ENCODE measurements at regions not wholly inside any gene's neighbourhood (a gene's known extent, or its start where the extent isn't known, plus 50 kb on each side); places are given as distances from the start of the nearest gene placed in this dataset.

GRCh38 chr7:155939350-155939749 is 127.1 kb upstream of the SHH start:
- no peak for TF ChIP-seq GABPA (IDR thresholded peaks at IDR 0.05; ENCODE audit: low read depth)
- TF ChIP-seq, protein P1, sequence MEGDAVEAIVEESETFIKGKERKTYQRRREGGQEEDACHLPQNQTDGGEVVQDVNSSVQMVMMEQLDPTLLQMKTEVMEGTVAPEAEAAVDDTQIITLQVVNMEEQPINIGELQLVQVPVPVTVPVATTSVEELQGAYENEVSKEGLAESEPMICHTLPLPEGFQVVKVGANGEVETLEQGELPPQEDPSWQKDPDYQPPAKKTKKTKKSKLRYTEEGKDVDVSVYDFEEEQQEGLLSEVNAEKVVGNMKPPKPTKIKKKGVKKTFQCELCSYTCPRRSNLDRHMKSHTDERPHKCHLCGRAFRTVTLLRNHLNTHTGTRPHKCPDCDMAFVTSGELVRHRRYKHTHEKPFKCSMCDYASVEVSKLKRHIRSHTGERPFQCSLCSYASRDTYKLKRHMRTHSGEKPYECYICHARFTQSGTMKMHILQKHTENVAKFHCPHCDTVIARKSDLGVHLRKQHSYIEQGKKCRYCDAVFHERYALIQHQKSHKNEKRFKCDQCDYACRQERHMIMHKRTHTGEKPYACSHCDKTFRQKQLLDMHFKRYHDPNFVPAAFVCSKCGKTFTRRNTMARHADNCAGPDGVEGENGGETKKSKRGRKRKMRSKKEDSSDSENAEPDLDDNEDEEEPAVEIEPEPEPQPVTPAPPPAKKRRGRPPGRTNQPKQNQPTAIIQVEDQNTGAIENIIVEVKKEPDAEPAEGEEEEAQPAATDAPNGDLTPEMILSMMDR (IDR thresholded peaks at IDR 0.05; ENCODE audit: insufficient read depth, low read length) = no peak
- TF ChIP-seq SPI1 (IDR thresholded peaks at IDR 0.05; ENCODE audit: borderline replicate concordance, low read depth) = no peak
- TF ChIP-seq, protein P2, sequence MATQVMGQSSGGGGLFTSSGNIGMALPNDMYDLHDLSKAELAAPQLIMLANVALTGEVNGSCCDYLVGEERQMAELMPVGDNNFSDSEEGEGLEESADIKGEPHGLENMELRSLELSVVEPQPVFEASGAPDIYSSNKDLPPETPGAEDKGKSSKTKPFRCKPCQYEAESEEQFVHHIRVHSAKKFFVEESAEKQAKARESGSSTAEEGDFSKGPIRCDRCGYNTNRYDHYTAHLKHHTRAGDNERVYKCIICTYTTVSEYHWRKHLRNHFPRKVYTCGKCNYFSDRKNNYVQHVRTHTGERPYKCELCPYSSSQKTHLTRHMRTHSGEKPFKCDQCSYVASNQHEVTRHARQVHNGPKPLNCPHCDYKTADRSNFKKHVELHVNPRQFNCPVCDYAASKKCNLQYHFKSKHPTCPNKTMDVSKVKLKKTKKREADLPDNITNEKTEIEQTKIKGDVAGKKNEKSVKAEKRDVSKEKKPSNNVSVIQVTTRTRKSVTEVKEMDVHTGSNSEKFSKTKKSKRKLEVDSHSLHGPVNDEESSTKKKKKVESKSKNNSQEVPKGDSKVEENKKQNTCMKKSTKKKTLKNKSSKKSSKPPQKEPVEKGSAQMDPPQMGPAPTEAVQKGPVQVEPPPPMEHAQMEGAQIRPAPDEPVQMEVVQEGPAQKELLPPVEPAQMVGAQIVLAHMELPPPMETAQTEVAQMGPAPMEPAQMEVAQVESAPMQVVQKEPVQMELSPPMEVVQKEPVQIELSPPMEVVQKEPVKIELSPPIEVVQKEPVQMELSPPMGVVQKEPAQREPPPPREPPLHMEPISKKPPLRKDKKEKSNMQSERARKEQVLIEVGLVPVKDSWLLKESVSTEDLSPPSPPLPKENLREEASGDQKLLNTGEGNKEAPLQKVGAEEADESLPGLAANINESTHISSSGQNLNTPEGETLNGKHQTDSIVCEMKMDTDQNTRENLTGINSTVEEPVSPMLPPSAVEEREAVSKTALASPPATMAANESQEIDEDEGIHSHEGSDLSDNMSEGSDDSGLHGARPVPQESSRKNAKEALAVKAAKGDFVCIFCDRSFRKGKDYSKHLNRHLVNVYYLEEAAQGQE (IDR thresholded peaks at IDR 0.05; ENCODE audit: insufficient replicate concordance, low read depth) = no peak
- no peak for TF ChIP-seq POLR2AphosphoS5 (IDR thresholded peaks at IDR 0.05; ENCODE audit: low read depth)
- no peak overlapping the region for H3K4me3 ChIP-seq (replicated peaks; ENCODE audit: insufficient read depth, low read length)
- no peaks in the 10 kb centered on the region for H3K27me3 ChIP-seq (ENCODE audit: insufficient read depth, poor library complexity, severe bottlenecking)
- no peak for DNase-seq (ENCODE audit: low read depth in 1 of 2, low spot score in 1 of 2)
- H3K27ac ChIP-seq (replicated peaks) = no peak overlapping the region

DNA sequence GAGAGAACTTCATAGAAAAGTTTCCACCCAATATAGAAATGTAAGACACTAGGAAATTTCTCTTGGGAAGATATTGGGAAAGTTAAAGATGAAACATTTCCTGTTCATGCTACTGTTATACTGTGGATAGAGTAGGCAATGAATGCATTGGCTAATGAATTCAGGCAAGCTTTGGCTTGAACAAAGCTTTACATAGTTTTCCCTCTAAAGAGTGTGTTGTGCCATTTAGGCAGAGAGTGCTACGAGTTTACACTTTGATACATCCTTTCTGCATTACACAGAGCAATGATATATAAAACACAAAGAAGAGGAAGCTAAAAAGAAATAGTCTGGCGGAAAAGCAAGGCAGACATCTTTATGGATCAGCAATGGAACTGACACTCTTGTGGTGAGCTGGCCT is 125.9 kb upstream of the SHH start:
- H3K27me3 ChIP-seq (ENCODE audit: insufficient read depth, poor library complexity, severe bottlenecking) = no peaks in the 10 kb centered on the region
- no peak for DNase-seq (ENCODE audit: low read depth in 1 of 2, low spot score in 1 of 2)
- no peak overlapping the region for H3K4me3 ChIP-seq (replicated peaks; ENCODE audit: insufficient read depth, low read length)
- TF ChIP-seq, protein P1 (IDR thresholded peaks at IDR 0.05; ENCODE audit: insufficient read depth, low read length) = no peak
- no peak for TF ChIP-seq SPI1 (IDR thresholded peaks at IDR 0.05; ENCODE audit: borderline replicate concordance, low read depth)
- TF ChIP-seq, protein P2 (IDR thresholded peaks at IDR 0.05; ENCODE audit: insufficient replicate concordance, low read depth) = no peak
- no peak for TF ChIP-seq GABPA (IDR thresholded peaks at IDR 0.05; ENCODE audit: low read depth)
- no peak for TF ChIP-seq POLR2AphosphoS5 (IDR thresholded peaks at IDR 0.05; ENCODE audit: low read depth)
- no peak overlapping the region for H3K27ac ChIP-seq (replicated peaks)

DNA sequence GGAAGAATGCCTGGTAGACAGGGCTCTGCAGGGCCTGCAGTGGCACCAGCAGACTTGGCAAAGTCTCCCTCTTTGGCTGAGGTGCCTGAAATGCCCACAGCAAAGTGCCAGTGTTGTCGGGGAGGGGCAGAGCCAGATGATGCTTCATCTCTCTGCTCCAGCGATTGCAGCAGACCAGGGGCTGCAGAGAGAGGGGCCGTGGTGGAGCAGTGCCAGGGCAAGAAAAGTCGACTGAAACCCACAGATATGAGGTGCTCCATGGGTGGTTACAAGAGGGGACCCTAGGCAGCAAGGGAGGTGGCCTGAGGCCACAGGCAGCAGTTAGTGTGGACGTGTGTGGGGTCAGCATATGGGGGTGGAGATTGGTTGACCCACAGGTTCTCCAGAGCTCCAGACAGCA is 123.5 kb upstream of the SHH start:
- DNase-seq (ENCODE audit: low read depth in 1 of 2, low spot score in 1 of 2) = no peak
- H3K27ac ChIP-seq (replicated peaks) = no peak overlapping the region
- TF ChIP-seq SPI1 (IDR thresholded peaks at IDR 0.05; ENCODE audit: borderline replicate concordance, low read depth) = no peak
- TF ChIP-seq, protein P1 (IDR thresholded peaks at IDR 0.05; ENCODE audit: insufficient read depth, low read length) = no peak
- TF ChIP-seq, protein P2 (IDR thresholded peaks at IDR 0.05; ENCODE audit: insufficient replicate concordance, low read depth) = no peak
- no peak for TF ChIP-seq POLR2AphosphoS5 (IDR thresholded peaks at IDR 0.05; ENCODE audit: low read depth)
- no peak for TF ChIP-seq GABPA (IDR thresholded peaks at IDR 0.05; ENCODE audit: low read depth)
- H3K4me3 ChIP-seq (replicated peaks; ENCODE audit: insufficient read depth, low read length) = no peak overlapping the region
- no peaks in the 10 kb centered on the region for H3K27me3 ChIP-seq (ENCODE audit: insufficient read depth, poor library complexity, severe bottlenecking)
